ENCODE measurements at regions not wholly inside any gene's neighbourhood (a gene's known extent, or its start where the extent isn't known, plus 50 kb on each side); places are given as distances from the start of the nearest gene placed in this dataset.
"Not testable (repeated sequence)": the region's sequence is repeated elsewhere in the genome, so short reads cannot be mapped to it uniquely, and the experiment has no call there.

DNA sequence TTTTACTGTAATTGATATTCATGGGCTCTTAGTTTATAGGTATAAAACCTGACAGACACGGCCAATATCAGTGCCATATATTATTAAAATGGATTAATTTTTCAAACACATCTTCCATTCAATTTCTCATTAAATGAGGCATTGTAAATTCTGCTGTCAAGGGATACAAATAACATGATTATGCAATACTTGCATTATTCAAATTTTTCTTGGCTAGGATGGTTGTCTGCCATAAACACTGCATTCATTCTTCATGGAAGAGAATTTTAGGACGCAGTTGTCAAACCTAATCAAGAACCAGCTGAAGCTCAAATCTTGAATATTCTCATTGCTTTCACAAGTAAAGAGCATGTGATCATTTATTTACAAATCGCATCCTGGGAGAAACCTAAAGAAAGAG is 255.6 kb downstream of the RDH14 start:
- DNase-seq, result no peak

- DNase-seq, result no peak
Measured at GRCh38 chr2:18301421-18302139, 258.9 kb downstream of the RDH14 start.

DNA sequence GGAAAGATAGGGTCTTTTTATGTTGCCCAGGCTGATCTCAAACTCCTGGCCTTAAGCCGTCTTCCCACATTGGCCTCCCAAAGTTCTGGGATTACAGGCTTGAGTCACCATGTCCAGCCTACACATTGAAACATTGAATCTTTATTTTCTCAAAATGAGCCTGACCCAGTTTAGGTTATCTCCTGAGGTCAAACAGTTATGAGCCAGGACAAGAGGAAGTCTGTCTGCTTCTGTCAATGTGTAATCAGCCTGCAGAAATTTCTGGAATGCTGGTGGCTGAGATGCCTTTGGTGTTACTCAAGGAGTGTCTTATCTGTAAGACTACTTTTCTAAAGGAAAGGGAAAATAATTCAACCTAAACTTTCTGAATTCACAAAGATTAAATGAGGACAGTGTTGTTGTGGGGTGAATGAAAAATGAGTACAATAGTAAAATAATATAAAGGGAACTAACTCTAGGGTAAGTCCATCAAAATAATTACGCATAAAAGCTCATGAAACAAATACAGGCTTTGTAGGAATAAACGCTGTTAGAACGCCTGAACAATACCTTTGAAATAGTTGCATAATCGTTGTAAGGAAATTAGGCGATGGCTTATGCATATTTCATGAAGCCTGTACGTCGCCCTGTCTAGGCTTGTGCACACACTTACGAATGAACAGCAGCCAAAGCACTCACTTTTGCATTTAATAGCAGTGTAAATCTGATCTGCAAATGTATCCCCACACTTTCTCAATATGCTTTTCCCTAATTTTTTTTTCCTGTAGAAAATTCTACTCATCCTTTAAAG is 260.8 kb downstream of the RDH14 start:
- DNase-seq, result no peak

- DNase-seq, result no peak
Measured at GRCh38 chr2:18297534-18298058, 262.9 kb downstream of the RDH14 start.

DNA sequence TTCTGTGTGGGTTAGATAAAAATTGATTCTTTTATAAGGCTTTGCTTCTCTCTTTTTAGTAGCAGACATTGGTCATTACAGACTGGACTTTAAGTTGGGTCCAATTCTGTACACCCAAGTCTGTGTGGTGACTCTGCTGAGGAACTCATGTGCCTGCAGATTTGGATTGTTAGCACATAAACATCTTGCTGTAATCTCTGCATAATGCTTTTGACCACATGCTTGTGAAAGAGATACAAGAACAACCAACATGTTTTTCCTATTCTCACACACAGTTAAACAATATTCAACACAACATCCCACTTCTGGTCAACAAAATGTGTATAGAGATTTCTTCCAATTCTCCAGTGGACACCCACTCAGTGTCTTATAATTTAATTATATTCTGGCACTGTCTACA is 270.1 kb downstream of the RDH14 start:
- no peak for DNase-seq

- no peak for DNase-seq
Measured at GRCh38 chr2:18286897-18287296, 273.6 kb downstream of the RDH14 start.

GRCh38 chr2:18284331-18284730 is 276.1 kb downstream of the RDH14 start:
- DNase-seq, result no peak

- no peak for DNase-seq
Measured at GRCh38 chr2:18282026-18282425, 278.4 kb downstream of the RDH14 start.

- no peak for DNase-seq
Measured at GRCh38 chr2:18276583-18277075, 283.8 kb downstream of the RDH14 start.

- no peak for DNase-seq
Measured at GRCh38 chr2:18273205-18273604, 287.2 kb downstream of the RDH14 start.

DNA sequence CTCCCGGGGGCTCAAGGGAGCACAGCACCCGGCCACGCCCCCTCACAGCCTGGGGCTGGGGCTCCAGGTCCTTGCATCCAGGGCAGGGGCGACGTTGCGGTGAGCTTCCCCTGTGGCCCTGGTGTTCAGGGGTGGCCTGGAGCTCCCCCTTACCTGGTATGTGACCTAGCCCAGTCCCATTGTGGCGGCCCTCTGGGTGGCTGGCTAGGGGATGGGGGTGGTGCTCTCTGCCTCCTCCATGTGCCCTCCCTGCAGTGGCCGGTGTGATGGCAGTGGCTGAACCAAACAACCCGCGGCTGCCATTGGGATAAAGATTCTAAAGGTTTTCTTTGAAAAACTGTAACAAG is 288.3 kb downstream of the RDH14 start:
- no peak for DNase-seq

DNA sequence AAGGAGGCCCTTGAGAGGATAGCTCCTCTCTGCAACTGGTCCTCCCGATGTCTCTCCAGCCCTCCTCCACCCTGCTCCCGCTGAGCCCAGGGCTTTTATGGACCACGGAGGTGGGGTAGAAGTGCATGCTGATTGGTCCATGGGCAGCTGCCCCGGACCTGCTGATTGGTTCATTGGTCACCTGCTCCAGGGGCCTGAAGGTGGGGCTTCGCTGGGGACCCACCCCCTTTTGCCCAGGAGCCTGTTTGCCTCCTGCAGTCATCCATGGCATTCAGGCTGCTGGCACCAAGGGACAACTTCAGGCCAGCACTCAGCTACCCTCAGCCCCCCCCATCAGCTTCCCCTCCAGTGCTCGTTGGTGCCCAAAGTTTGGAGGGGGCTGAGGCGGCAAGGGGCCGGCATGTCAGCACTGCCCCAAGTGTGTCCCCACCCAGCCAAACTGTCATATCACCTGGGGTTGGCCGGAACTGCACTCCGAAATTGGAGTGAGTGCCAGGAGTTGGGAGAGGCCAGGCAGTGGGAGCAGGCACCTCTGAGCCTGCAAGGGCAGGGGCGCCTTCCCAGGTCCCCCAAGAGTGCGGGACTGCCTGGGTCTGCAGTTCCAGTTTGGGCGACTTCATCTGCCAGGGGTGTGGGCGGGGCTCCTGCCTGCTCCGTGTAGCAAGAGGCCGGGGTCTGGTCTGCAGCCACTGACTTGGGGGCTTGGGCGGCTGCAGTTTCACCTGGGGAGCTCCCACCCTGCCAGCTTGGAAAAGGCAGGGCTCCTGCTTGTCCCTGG is 288.9 kb downstream of the RDH14 start:
- no peak for DNase-seq

- DNase-seq, result no peak
Measured at GRCh38 chr2:18268400-18268799, 292.1 kb downstream of the RDH14 start.

DNA sequence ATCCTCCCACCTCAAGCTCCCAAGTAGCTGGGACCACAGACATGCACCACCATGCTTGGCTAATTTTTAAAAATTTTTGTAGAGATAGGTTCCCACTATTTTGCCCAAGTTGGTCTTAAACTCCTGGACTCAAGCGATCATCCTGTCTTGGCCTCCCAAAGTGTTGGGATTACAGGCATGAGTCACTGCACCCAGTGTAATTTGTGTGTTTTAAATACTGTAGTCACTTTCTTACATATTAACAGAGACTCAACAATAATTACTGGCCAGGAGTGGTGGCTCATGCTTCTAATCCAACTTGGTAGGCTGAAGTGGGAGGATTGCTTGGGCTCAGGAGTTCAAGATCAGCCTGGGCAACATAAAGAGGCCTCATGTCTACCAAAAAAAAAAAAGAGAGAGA is 293.0 kb downstream of the RDH14 start:
- DNase-seq, result no peak

DNA sequence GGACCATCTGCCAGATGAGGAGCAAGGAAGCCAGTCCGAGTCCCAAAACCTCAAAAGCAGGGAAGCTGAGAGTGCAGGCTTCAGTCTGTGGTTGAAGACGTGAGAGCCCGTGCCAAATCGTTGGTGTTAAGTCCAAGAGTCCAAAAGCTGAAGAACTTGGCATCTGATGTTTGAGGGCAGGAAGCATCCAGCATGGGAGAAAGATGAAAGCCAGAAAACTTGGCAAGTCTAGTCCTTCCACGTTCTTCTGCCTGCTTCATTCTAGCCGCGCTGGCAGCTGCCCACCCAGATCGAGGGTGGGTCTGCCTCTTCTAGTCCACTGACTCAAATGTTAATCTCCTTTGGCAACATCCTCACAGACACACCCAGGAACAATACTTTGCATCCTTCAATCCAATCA is 293.8 kb downstream of the RDH14 start:
- DNase-seq, result not testable (repeated sequence)

DNA sequence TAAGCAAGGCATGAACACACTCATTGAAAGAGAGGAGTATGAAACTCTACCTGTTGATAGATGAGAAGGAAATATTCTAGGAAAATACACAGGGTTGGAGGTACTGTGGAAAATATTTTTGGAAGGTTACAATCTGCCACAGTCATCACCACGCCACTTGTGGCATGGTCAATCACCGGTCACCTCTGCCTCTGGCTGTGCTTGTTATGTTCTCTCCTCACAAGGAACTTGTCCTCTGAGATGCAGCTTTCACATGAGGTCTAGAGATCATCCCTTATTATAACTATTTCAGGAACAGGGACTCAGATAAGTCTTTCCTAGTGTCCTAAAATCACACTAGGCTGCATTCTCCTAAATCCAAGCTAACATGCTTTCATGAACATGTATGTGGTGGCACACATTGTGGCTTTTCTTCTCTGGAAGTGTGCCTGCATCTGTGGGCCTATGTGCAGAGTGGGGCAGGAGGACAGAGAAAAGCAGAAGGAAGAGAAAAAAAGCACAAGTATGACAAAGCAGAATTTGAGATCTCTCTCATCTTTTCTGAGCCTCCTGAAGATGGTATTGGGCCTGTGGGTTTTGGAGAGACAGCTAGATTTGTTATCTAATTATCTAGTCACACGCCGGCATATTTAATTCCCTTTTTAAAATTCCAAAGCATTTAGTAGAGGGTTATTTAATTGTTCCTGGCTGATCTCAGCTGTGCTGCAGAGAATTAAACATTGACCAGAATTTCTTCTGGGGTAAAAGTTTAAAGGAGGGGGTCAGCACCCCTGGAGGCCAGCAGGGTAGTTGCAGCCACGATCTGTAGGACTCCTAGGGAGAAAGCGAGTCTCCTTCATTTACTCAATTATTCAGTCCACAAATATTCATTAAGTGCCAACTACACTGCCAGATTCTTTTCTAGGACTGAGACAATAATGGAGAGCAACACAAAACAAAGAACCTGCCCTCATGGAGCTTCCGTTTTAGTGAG is 294.6 kb downstream of the RDH14 start:
- no peak for DNase-seq

DNA sequence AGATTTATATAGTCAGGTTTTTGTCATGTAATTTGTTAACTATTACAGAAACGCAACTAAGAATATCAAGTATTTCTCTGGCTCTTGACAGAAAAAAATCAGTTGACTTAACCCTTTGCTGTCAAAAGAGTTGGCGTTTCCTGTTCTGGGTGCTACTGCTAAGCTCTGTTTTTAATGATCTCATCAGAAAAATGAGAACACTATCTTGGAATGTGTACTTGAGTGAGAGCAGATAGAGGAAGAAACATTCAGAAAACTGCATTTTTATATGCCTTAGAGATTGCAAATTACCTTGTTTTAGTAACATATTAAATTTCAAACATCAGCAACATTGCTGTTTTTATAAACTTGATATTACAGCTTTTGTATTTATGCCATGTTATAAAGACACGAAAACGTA is 297.9 kb downstream of the RDH14 start:
- DNase-seq, result no peak

- no peak for DNase-seq
Measured at GRCh38 chr2:18253686-18254197, 306.7 kb downstream of the RDH14 start.

DNA sequence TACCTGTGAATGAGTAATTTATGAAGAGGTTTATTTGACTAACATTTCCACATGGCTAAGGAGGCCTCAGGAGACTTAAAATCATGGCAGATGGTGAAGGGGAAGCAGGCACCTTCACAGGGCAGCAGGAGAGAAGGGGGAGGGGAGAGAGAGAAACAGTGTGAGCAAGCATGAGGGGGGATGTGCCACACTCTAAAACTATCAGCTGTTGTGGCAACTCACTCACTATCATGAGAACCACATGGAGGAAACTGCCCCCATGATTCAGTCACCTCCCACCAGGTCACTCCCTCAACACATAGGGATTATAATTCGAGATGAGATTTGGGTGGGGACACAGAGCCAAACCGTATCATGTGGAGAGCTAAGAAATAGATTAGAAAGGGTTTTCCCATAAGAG is 309.0 kb downstream of the RDH14 start:
- no peak for DNase-seq

DNA sequence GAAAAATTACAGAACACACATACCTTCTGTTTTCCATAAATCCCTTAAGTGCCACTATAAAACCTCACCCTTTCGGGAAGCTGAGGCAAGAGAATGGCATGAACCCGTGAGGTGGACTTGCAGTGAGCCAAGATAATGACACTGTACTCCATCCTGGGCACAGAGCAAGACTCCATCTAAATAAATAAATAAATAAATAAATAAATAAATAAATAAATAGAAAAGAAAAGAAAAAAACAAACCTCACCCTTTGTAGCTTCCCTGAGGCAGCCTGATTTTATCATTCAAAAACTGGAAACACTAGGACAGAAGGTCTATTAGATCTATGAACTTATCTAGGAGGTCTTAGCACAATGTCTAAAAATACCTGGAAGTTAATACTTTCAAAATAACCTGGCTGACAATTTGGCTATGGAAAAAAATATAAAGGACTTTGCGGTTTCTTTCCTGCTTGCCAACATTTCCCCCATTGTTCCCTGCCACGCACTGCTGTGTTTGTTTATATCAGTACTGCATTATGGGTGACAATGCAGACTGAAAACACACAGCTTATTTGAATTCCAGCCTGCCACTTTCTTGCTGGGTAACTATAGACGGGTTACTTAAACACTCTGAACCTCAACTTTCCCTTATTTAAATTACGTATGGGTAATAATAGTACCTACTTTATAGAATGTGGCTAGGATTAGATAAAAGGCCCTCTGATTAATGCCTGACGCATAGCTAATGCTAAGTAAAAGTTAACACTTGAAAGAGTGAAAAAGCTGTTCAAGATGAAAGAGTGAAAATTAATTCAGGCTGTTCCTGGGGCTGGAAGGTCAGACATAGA is 313.0 kb downstream of the RDH14 start:
- no peak for DNase-seq

DNA sequence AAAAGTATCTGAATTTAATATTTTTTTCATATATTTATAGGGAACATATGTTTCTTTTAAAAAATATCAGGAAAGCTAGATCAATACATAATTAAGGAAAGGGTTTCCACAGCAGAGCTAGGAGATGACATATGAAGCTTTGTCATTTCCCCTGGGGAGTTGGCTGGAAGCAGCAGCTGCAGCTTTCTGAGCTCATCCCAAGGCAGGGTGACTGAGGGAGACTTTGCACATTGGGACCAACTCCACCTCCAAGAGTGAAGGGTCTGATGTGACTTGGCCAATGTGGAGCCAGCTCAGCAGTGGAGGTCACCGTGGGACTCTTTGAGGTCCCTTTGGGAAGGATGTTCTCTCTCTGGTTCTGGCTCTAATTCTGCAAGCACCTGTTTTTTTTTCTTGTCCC is 315.1 kb downstream of the RDH14 start:
- no peak for DNase-seq

Measured in activated T-cell treated with anti-CD3 and anti-CD28 coated beads, Interleukin-2, amount 50 U/mL, for 1 hour (primary cell).